ENCODE measurements at regions not wholly inside any gene's neighbourhood (a gene's known extent, or its start where the extent isn't known, plus 50 kb on each side); places are given as distances from the start of the nearest gene placed in this dataset.

GRCh38 chr12:27907766-27908165 lies 64.8 kb downstream of the PTHLH start:
- DNase-seq (ENCODE audit: low read depth, low spot score) = no peak

GRCh38 chr12:27906658-27907473 lies 65.7 kb downstream of the PTHLH start:
- no peak for DNase-seq (ENCODE audit: low read depth, low spot score)

More at GRCh38 chr12:27907766-27908165, 64.8 kb downstream of the PTHLH start:
- H3K27ac ChIP-seq = peak overlapping the region; percentile 52

DNA sequence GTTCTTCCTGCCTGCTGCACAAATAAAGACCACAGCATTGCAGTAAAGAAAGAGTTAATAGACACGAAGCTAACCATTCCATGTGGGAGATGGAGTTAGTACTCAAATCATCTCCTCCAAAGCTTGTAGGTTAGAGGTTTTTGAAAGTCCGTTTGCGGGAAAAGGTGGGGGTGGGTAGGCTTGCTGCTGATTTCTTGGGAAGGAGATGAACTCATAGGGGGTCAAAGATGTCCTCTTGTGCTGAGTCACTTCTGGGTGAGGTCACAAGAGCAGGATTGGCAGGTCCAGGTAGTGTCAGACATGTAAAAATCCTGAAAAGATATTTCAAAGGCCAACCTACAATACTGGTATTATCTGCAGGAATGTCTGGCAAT lies 66.4 kb downstream of the PTHLH start:
- H3K27ac ChIP-seq = peak overlapping the region; percentile 52

More at GRCh38 chr12:27906658-27907473, 65.7 kb downstream of the PTHLH start:
- H3K27ac ChIP-seq = peak overlapping the region; percentile 52

GRCh38 chr12:27905285-27906126 lies 67.0 kb downstream of the PTHLH start:
- peak overlapping the region; percentile 52 for H3K27ac ChIP-seq
- DNase-seq (ENCODE audit: low read depth, low spot score) = no peak

More for the DNA sequence above, 66.4 kb downstream of the PTHLH start:
- DNase-seq (ENCODE audit: low read depth, low spot score) = no peak

DNA sequence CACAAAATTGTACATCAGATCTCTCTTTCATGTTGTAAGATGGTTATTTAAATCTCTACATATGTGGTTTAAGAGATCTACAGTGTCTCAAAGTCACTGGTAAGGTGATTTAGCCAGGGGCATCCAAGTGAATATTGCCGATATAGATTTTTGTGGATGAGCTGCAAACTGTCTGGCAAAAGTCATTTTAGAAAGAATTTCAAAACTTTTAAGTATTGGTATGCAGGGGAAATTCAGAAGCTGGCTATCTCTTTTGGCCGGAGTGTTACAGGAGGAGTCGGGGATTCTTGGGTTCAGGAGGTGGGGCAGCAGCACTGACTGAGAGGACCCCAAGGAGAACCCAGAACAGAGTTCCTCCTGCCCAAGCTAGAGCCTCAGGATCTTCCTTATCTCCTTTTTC lies 69.9 kb downstream of the PTHLH start:
- H3K27ac ChIP-seq = no peak overlapping the region
- DNase-seq (ENCODE audit: low read depth, low spot score) = no peak

GRCh38 chr12:27901959-27902358 lies 70.6 kb downstream of the PTHLH start:
- no peak overlapping the region for H3K27ac ChIP-seq
- no peak for DNase-seq (ENCODE audit: low read depth, low spot score)

- no peak overlapping the region for H3K27ac ChIP-seq
- no peak for DNase-seq (ENCODE audit: low read depth, low spot score)
These were observed 71.3 kb downstream of the PTHLH start for GRCh38 chr12:27900920-27901879.

GRCh38 chr12:27899151-27899661 lies 73.3 kb downstream of the PTHLH start:
- H3K27ac ChIP-seq = peak overlapping the region; percentile 74
- DNase-seq (ENCODE audit: low read depth, low spot score) = peak; percentile 97

DNA sequence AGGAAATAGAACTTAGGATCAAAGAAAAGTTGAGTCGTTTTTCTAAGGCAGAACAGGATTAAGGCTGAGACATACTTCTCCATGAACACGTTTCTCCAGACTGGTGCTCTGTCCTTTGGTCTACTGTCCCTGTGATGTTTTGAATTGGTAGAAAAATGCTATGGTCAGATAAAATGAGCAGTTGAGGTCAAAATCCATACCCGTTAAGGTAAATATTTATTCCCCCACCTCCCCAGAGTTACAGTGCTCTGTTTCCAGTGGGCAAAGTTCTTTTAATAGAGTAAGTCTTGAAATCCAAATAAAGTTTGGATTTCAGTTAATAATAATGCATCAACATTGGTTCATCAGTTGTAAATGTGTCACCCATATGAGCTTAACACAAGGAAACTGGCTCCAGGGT lies 74.5 kb downstream of the PTHLH start:
- DNase-seq (ENCODE audit: low read depth, low spot score) = no peak
- H3K27ac ChIP-seq = peak overlapping the region; percentile 74

GRCh38 chr12:27896419-27896990 lies 76.0 kb downstream of the PTHLH start:
- DNase-seq (ENCODE audit: low read depth, low spot score) = no peak
- no peak overlapping the region for H3K27ac ChIP-seq

DNA sequence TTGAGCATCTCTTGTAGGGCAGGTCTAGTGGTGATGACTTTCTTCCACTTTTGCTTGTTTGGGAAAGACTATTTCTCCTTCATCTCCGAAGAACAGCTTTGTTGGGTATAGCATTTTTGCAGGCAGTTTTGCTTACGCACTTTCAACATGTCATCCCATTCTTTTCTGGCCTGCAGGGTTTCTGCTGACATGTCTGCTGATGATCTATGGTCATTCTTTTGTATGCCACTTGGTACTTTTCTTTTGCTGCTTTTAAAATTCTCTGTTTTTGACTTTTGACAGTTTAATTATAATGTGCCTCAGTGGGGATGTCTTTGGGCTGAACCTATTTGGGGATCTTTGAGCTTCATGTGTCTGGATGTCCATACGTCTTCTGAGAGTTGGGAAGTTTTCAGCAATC lies 78.2 kb downstream of the PTHLH start:
- no peak overlapping the region for H3K27ac ChIP-seq
- DNase-seq (ENCODE audit: low read depth, low spot score) = no peak

GRCh38 chr12:27879708-27880107 lies 92.8 kb downstream of the PTHLH start:
- no peak overlapping the region for H3K27ac ChIP-seq
- no peak for DNase-seq (ENCODE audit: low read depth, low spot score)

- DNase-seq (ENCODE audit: low read depth, low spot score) = no peak
- H3K27ac ChIP-seq = no peak overlapping the region
These were observed 95.6 kb upstream of the MANSC4 start for GRCh38 chr12:27875677-27876076.

- no peak overlapping the region for H3K27ac ChIP-seq
- no peak for DNase-seq (ENCODE audit: low read depth, low spot score)
These were observed 93.0 kb upstream of the MANSC4 start for GRCh38 chr12:27873010-27873409.

- DNase-seq (ENCODE audit: low read depth, low spot score) = no peak
- H3K27ac ChIP-seq = no peak overlapping the region
These were observed 91.9 kb upstream of the MANSC4 start for GRCh38 chr12:27871946-27872345.

GRCh38 chr12:27870939-27871338 lies 90.9 kb upstream of the MANSC4 start:
- H3K27ac ChIP-seq = no peak overlapping the region
- no peak for DNase-seq (ENCODE audit: low read depth, low spot score)

DNA sequence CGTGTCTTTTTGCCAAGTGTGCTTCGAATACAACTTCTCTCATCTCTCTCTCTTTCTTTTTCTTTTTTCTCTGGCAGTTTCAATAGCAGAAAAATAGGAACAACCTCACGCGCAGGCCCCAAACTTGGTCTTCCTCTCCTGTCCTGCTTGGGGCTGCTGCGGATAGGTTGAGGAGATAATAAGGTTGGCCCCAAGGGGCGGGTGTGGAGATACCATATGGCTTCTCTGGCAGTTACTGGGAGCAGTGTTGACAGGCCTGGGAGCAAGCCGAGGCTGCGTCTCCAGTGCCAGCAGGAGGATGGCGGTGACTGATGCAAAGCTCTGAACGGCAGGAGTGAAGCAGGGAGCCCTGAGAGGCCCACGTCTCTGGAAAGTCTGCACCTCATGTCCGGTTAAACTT lies 89.5 kb upstream of the MANSC4 start:
- H3K27ac ChIP-seq = no peak overlapping the region
- no peak for DNase-seq (ENCODE audit: low read depth, low spot score)

DNA sequence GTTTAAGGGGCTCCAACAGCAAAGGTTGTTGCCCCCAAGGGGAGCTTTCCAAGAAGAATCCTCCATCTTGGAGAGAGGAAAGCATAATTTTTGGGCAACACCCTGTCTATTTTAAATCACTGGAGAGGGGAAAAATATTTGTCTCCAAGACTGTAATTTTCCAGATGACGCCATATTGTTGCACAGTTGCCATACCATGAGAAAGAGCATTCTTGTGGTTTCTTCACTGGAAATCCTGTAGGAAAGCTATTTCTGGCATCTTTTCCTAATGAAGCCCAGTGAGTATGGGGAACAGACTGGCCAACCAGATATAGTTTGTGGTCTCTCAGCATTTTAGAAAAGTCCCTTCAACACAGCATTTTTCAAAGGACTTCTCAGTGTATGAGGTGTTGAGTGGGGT lies 88.1 kb upstream of the MANSC4 start:
- DNase-seq (ENCODE audit: low read depth, low spot score) = no peak

GRCh38 chr12:27866373-27867101 lies 86.5 kb upstream of the MANSC4 start:
- no peak for DNase-seq (ENCODE audit: low read depth, low spot score)
- no peak overlapping the region for H3K27ac ChIP-seq

More for the DNA sequence above, 88.1 kb upstream of the MANSC4 start:
- no peak overlapping the region for H3K27ac ChIP-seq
